Stomach (tissue), 8 donors: ENCODE measurements at regions not wholly inside any gene's neighbourhood (a gene's known extent, or its start where the extent isn't known, plus 50 kb on each side); places are given as distances from the start of the nearest gene placed in this dataset.
A peak's percentile ranks its signal among the peaks of the same experiment; 100 is the strongest.
"Not testable (repeated sequence)": the region's sequence is repeated elsewhere in the genome, so short reads cannot be mapped to it uniquely, and the experiment has no call there.

Source experiments
- DNase-seq, 2 donors: peaks; one replicate each; pipeline versions ENCODE4 v3.0.0 to v3.0.0-alpha.2; 2013 to 2019
- H3K27ac ChIP-seq, 5 donors: fragments of 200-600 bp in 4 of 5; sonication (generic) in 4 of 5; one replicate each; pipeline ENCODE4 v1.5.1; 2013 to 2019; ENCODE audit warnings: mild to moderate bottlenecking in 1 of 5, moderate library complexity in 1 of 5
- H3K27me3 ChIP-seq, 3 donors: fragments of 200-600 bp; sonication (generic); one replicate each; pipeline ENCODE4 v1.5.1; 2017 to 2019; ENCODE audit warnings: mixed run types in 1 of 3
- H3K36me3 ChIP-seq, 4 donors: fragments of 200-600 bp; sonication (generic); 1 replicate in 3 of 4; 2 replicates in 1 of 4; pipeline ENCODE4 v1.5.1; 2016 to 2019
- H3K4me1 ChIP-seq, 4 donors: fragments of 200-600 bp; sonication (generic); one replicate each; pipeline ENCODE4 v1.5.1; 2016 to 2019
- H3K4me3 ChIP-seq, 4 donors: fragments of 200-600 bp; sonication (generic) in 3 of 4; one replicate each; pipeline ENCODE4 v1.5.1; 2016 to 2019; ENCODE audit warnings: mild to moderate bottlenecking in 1 of 4
- H3K9me3 ChIP-seq, 4 donors: fragments of 200-600 bp; sonication (generic); one replicate each; pipeline ENCODE4 v1.5.1; 2016 to 2019
- EP300 ChIP-seq: sonication (generic); formaldehyde crosslinking; IDR thresholded peaks from one replicate; pipeline ENCODE4 v1.6.1; 2017; ENCODE audit warnings: antibody characterized with exemption
- POLR2A ChIP-seq, 4 donors: fragments of 450-650 bp; IDR thresholded peaks; one replicate each; pipeline ENCODE4 v1.6.1; 2016; ENCODE audit warnings: antibody characterized with exemption in 4 of 4, control low read depth in 2 of 4, mild to moderate bottlenecking in 1 of 4, moderate library complexity in 1 of 4
- POLR2AphosphoS5 ChIP-seq, 3 donors: sonication (generic); formaldehyde crosslinking; IDR thresholded peaks; one replicate each; pipeline ENCODE4 v1.6.1; 2016; ENCODE audit warnings: antibody characterized with exemption in 3 of 3
- WGBS, 5 donors: extraction: QIAGEN DNeasy Blood & Tissue Kit in 3 of 5; methylation state at CpG; one replicate each; pipeline versions ENCODE4 v1.1.5 to v1.1.7; 2013 to 2018; 5-methylcytosine and 5-hydroxymethylcytosine counted together
- intact Hi-C: fragments of 100-400 bp; cut with DNase I; formaldehyde crosslinking; loops from one replicate; pipeline ENCODE4 v1.15.1; 2023; ENCODE audit warnings: low total_unique reads
- TF ChIP-seq, protein P1 (sequence below), 7 experiments: fragments of 450-650 bp in 4 of 7; fragments of 200-600 bp in 3 of 7; sonication (generic) in 3 of 7; IDR thresholded peaks; one replicate each; pipeline ENCODE4 v1.5.1; 2016 to 2019; ENCODE audit warnings: antibody characterized with exemption in 7 of 7, control low read depth in 2 of 7, mild to moderate bottlenecking in 1 of 7
- donor health status: healthy with polysubstance abuse.
- donor health status: Bipolar disorder and iron deficiency.
- donor health status: healthy.

DNA sequence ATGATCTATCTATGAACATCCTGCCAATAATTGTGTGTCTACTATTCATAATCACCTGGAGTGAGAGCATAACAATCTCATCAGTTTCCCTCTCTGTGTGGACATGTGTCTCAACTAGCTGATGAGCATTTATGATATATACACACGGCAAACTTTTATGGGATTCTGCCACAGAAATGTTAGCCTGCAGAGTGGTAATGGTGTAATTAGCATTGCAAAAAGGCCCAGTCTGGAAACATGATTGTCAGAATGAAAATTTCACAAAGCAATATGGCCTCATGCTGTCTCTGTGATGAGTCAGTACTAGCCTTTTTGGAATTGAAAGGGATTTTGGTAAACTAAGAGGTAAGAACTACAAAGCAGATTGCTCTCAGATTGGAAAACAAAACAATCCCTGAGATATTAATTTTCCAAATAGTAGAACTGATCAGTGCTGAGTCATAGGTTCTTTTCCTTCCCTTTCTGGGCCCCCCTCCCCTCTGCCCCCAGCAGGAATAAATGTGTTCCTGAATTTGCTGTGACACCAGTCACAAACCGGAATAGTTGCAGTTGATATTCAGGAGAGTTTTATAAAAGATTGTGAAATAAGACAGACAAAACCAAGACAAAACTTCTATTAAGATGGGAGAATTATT, 189.2 kb downstream of the OSR1 start:
- DNase-seq = no peak
- 83 to 96% (median 94%) methylated on average over 2 of the region's 2 CpGs for WGBS, 5 donors
- no peak for TF ChIP-seq POLR2AphosphoS5 (IDR thresholded peaks at IDR 0.05)
- TF ChIP-seq, protein P1, sequence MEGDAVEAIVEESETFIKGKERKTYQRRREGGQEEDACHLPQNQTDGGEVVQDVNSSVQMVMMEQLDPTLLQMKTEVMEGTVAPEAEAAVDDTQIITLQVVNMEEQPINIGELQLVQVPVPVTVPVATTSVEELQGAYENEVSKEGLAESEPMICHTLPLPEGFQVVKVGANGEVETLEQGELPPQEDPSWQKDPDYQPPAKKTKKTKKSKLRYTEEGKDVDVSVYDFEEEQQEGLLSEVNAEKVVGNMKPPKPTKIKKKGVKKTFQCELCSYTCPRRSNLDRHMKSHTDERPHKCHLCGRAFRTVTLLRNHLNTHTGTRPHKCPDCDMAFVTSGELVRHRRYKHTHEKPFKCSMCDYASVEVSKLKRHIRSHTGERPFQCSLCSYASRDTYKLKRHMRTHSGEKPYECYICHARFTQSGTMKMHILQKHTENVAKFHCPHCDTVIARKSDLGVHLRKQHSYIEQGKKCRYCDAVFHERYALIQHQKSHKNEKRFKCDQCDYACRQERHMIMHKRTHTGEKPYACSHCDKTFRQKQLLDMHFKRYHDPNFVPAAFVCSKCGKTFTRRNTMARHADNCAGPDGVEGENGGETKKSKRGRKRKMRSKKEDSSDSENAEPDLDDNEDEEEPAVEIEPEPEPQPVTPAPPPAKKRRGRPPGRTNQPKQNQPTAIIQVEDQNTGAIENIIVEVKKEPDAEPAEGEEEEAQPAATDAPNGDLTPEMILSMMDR (IDR thresholded peaks at IDR 0.05) = no peak
- TF ChIP-seq POLR2A (IDR thresholded peaks at IDR 0.05) = no peak
- H3K9me3 ChIP-seq = no peaks in the 10 kb centered on the region
- no peaks in the 10 kb centered on the region for H3K27me3 ChIP-seq
- H3K27ac ChIP-seq = no peak overlapping the region
- no peak overlapping the region for H3K4me3 ChIP-seq
- no peaks in the 10 kb centered on the region for H3K36me3 ChIP-seq
- H3K4me1 ChIP-seq = peaks cover 0 to 5% (median 0%) of the 10 kb centered on the region in 4 donors
- intact Hi-C loops = no loop called here

DNA sequence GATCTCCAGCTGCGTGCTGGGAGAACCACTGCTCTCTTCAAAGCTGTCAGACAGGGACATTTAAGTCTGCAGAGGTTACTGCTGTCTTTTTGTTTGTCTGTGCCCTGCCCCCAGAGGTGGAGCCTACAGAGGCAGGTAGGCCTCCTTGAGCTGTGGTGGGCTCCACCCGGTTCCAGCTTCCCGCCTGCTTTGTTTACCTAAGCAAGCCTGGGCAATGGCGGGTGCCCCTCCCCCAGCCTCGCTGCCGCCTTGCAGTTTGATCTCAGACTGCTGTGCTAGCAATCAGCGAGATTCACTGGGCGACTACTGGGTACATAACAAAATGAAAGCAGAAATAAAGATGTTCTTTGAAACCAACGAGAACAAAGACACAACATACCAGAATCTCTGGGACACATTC, 194.3 kb downstream of the OSR1 start:
- WGBS, 5 donors = 27 to 52% (median 32%) methylated on average over 8 to 9 of the region's 9 CpGs
- Histone ChIP-seq H3K9me3 (peaks cover 0 to 12% (median 3%) of the 10 kb centered on the region in 4 donors), H3K4me3 (peak overlapping the region in 1 of 4 donors; percentile 9)
- H3K4me1 ChIP-seq, H3K36me3 ChIP-seq, H3K27me3 ChIP-seq, intact Hi-C loops, H3K27ac ChIP-seq: not testable (repeated sequence)
- peak in 1 of 2 donors; percentile 26 for DNase-seq

DNA sequence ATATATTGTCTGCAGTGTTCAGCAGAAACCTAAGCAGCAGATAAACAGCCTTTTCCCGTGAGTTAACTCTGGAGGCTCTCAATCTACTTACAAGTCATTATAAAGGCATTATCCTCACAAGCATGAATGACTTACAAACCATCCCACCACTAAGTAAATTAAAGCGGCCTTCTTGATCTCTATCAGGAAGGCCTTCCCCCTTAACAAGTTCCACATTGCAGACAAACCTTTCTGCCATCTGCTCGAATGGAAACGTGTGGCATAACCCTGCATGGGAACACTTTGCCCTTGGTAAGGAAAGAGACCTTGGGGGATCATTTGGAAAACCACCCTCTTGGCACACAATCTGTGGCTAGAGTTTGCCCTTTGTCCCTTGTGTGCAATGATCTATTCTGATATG, 199.5 kb downstream of the OSR1 start:
- TF ChIP-seq, protein P1 (IDR thresholded peaks at IDR 0.05) = no peak
- no peak for TF ChIP-seq EP300
- no peak for TF ChIP-seq POLR2AphosphoS5 (IDR thresholded peaks at IDR 0.05)
- no peak for TF ChIP-seq POLR2A (IDR thresholded peaks at IDR 0.05)
- Histone ChIP-seq H3K36me3 (no peaks in the 10 kb centered on the region), H3K27ac (no peak overlapping the region), H3K4me3 (no peak overlapping the region), H3K9me3 (peaks cover 0 to 12% (median 3%) of the 10 kb centered on the region in 4 donors), H3K4me1 (no peaks in the 10 kb centered on the region), H3K27me3 (no peaks in the 10 kb centered on the region)
- DNase-seq = peak in 1 of 2 donors; percentile 3
- intact Hi-C loops = no loop called here
- WGBS, 5 donors = 79 to 85% (median 81%) methylated on average over 4 of the region's 4 CpGs

DNA sequence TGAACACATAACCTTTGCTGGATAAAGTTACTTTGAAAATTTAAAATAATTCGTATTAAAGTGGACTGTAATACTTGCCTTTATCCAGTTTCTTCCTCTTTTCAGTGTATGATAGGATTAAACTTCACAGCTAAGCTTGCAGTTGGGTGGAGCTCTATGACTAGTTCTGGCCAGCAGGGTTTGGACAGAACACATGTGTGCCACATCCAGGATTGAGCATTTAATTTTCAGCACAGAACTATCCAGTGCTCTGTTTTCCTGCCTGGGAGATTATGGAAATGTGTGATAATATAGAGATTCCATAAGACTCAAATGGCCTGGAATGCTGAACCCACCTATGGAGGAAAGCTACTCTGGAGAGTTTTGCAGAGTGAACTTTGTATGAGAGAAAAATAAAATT, 200.2 kb downstream of the OSR1 start:
- intact Hi-C loops = no loop called here
- Histone ChIP-seq H3K4me1 (no peaks in the 10 kb centered on the region), H3K27me3 (no peaks in the 10 kb centered on the region), H3K27ac (no peak overlapping the region), H3K9me3 (peaks cover 0 to 12% (median 3%) of the 10 kb centered on the region in 4 donors), H3K36me3 (no peaks in the 10 kb centered on the region), H3K4me3 (no peak overlapping the region)
- DNase-seq = peak in 1 of 2 donors; percentile 12
- TF ChIP-seq EP300 = no peak
- TF ChIP-seq POLR2AphosphoS5 (IDR thresholded peaks at IDR 0.05) = no peak
- TF ChIP-seq POLR2A (IDR thresholded peaks at IDR 0.05) = no peak
- TF ChIP-seq, protein P1 (IDR thresholded peaks at IDR 0.05) = no peak
- WGBS, 5 donors = 21 to 82% (median 34%) methylated on average over 1 of the region's 1 CpG

DNA sequence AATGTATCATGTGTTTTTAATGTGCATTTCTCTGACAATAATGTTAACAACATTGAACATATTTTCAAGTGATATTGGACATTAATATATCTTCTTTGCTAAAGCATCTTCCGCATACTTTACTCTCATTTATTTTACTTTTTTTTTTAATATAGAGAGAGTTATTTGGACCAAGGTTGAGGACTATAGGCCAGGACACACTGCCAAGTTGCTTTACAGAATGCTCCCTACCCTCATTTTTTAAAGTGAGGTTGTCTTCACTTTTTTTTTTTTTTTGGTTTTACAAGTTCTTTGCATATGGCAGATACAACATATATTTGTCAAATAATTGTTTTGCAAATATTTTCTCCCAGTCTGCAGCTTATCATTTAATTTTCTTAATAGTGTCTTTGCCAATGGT, 201.8 kb downstream of the OSR1 start:
- Histone ChIP-seq H3K4me3 (no peak overlapping the region), H3K9me3 (peaks cover 0 to 10% (median 3%) of the 10 kb centered on the region in 4 donors), H3K27ac (no peak overlapping the region), H3K27me3 (no peaks in the 10 kb centered on the region), H3K4me1 (no peaks in the 10 kb centered on the region), H3K36me3 (no peaks in the 10 kb centered on the region)
- intact Hi-C loops = no loop called here
- WGBS, 5 donors = 96 to 100% (median 100%) methylated on average over 1 of the region's 1 CpG
- no peak for TF ChIP-seq POLR2A (IDR thresholded peaks at IDR 0.05)
- no peak for TF ChIP-seq POLR2AphosphoS5 (IDR thresholded peaks at IDR 0.05)
- TF ChIP-seq, protein P1 (IDR thresholded peaks at IDR 0.05) = no peak
- no peak for TF ChIP-seq EP300
- DNase-seq = peak in 1 of 2 donors; percentile 24
